NCI-H2196 (cell line): ENCODE measurements at regions not wholly inside any gene's neighbourhood (a gene's known extent, or its start where the extent isn't known, plus 50 kb on each side); places are given as distances from the start of the nearest gene placed in this dataset.

ENCODE experiments used
- DNase-seq: peaks from one replicate; lab custom pipeline; 2025; ENCODE audit not compliant: unreplicated experiment; lab: John Stamatoyannopoulos, UW

DNA sequence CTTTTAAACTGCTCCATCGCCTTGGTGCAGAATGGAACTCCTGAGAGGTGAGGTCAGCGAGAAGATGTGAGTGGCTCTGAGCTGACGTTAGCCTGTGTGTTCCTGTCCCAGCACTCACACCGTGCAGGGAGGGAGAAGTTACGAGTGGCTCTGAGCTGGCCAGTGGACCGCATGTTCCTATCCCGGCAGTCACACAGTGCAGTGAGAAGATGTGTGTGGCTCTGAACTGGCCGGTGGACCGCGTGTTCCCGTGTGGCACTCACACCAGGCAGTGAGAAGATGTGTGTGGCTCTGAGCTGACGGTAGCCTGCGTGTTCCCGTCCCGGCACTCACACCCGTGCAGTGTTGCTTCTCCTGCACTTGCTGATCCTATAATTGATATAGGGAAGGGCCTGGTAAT lies 59.9 kb downstream of the VCPKMT start:
- DNase-seq: no peak

DNA sequence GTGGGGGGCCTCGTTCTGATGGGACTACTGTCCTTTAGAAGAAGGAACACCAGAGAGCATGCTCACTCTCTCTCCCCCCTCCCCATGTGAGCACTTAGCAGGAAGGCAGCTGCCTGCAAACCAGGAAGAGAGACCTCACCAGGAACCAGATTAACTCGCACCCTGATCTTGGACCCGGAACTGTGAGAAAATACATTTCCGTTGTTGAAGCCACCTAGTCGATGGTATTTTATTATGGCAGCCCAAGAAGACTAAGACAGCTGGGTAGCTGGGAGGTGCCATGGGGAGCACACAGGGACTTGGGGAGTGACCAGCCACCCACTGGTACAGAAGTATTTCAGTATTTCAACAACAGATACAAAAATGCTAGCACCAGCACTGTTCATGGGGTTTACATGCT lies 59.0 kb downstream of the VCPKMT start:
- no peak for DNase-seq

- DNase-seq: no peak
Measured at GRCh38 chr14:50058113-50058512, 58.3 kb downstream of the VCPKMT start.
